A673 (cell line): ENCODE measurements at regions not wholly inside any gene's neighbourhood (a gene's known extent, or its start where the extent isn't known, plus 50 kb on each side); places are given as distances from the start of the nearest gene placed in this dataset.

Experiments used
- CTCF ChIP-seq: fragments of 300-800, 200-600 bp; sonication (generic); conservative IDR thresholded peaks from 2 replicates; pipeline ENCODE4 v1.5.1; 2017; ENCODE audit warnings: low read depth, mild to moderate bottlenecking, antibody characterized with exemption, low read length, moderate library complexity, mixed read lengths
- EZH2 ChIP-seq: fragments of 200-600 bp; sonication (generic); IDR thresholded peaks from 2 replicates; pipeline ENCODE4 v1.6.1; 2017; ENCODE audit warnings: borderline replicate concordance, low read depth, mild to moderate bottlenecking, mixed read lengths, antibody characterized with exemption, low read length; ENCODE audit not compliant: poor library complexity, severe bottlenecking

GRCh38 chr5:93208141-93208751 lies 372.8 kb downstream of the NR2F1-AS1 start:
- TF ChIP-seq CTCF (no peak), EZH2 (no peak)
